HEK293T (cell line): ENCODE measurements at regions not wholly inside any gene's neighbourhood (a gene's known extent, or its start where the extent isn't known, plus 50 kb on each side); places are given as distances from the start of the nearest gene placed in this dataset.

Experiments used
- CTCF ChIA-PET: fragments of 350-600 bp; formaldehyde crosslinking; extraction: SDS; loops from one replicate; lab custom pipeline; 2021; ENCODE audit warnings: antibody characterized with exemption, inconsistent platforms; lab: Yijun Ruan, JAX
- POLR2A ChIA-PET: fragments of 350-600 bp; formaldehyde crosslinking; extraction: SDS; loops from one replicate; lab custom pipeline; 2020; ENCODE audit warnings: antibody characterized with exemption, inconsistent platforms; lab: Yijun Ruan, JAX
- DNase-seq: peaks from one replicate; pipeline ENCODE4 v3.0.0; 2012; ENCODE audit warnings: mixed read lengths; ENCODE audit errors: extremely low spot score
- ARNT ChIP-seq: fragments of 450-650 bp; IDR thresholded peaks from 2 replicates; pipeline ENCODE4 v1.6.1; 2017; ENCODE audit warnings: mild to moderate bottlenecking
- BHLHE40 ChIP-seq: fragments of 450-650 bp; IDR thresholded peaks from 2 replicates; pipeline ENCODE4 v1.6.1; 2016; ENCODE audit warnings: mild to moderate bottlenecking, moderate library complexity, borderline replicate concordance
- CTBP1 ChIP-seq: fragments of 450-650 bp; IDR thresholded peaks from 2 replicates; pipeline ENCODE4 v1.6.1; 2016; ENCODE audit warnings: borderline replicate concordance
- ELF4 ChIP-seq: fragments of 450-650 bp; IDR thresholded peaks from 2 replicates; pipeline ENCODE4 v1.6.1; 2017; ENCODE audit warnings: antibody characterized with exemption
- FOXA1 ChIP-seq: fragments of 450-650 bp; IDR thresholded peaks from 2 replicates; pipeline ENCODE4 v1.6.1; 2016; ENCODE audit warnings: mild to moderate bottlenecking
- FOXK2 ChIP-seq: fragments of 450-650 bp; IDR thresholded peaks from 2 replicates; pipeline ENCODE4 v1.6.1; 2016; ENCODE audit warnings: mild to moderate bottlenecking
- FOXM1 ChIP-seq: fragments of 450-650 bp; IDR thresholded peaks from 2 replicates; pipeline ENCODE4 v1.6.1; 2017; ENCODE audit warnings: mild to moderate bottlenecking, borderline replicate concordance
- HDGF ChIP-seq: fragments of 450-650 bp; IDR thresholded peaks from 2 replicates; pipeline ENCODE4 v1.6.1; 2017; ENCODE audit warnings: antibody characterized with exemption, borderline replicate concordance
- L3MBTL2 ChIP-seq: fragments of 450-650 bp; conservative IDR thresholded peaks from 2 replicates; pipeline ENCODE4 v1.6.1; 2016; ENCODE audit warnings: mild to moderate bottlenecking
- LEF1 ChIP-seq: fragments of 450-650 bp; IDR thresholded peaks from 2 replicates; pipeline ENCODE4 v1.6.1; 2017; ENCODE audit warnings: mild to moderate bottlenecking, borderline replicate concordance
- NFRKB ChIP-seq: fragments of 450-650 bp; IDR thresholded peaks from 2 replicates; pipeline ENCODE4 v1.6.1; 2016; ENCODE audit warnings: mild to moderate bottlenecking, moderate library complexity
- PKNOX1 ChIP-seq: fragments of 450-650 bp; IDR thresholded peaks from 2 replicates; pipeline ENCODE4 v1.6.1; 2016
- SP1 ChIP-seq: fragments of 450-650 bp; IDR thresholded peaks from 2 replicates; pipeline ENCODE4 v1.6.1; 2017
- SUZ12 ChIP-seq: fragments of 450-650 bp; IDR thresholded peaks from 2 replicates; pipeline ENCODE4 v1.6.1; 2016; ENCODE audit warnings: mild to moderate bottlenecking
- TARDBP ChIP-seq: fragments of 450-650 bp; IDR thresholded peaks from 2 replicates; pipeline ENCODE4 v1.6.1; 2016
- ZNF384 ChIP-seq: fragments of 450-650 bp; IDR thresholded peaks from 2 replicates; pipeline ENCODE4 v1.6.1; 2016

GRCh38 chr4:148926276-148927260 is 484.4 kb upstream of the NR3C2 start:
- ChIA-PET CTCF (no interaction called here), POLR2A (no interaction called here)
- no peak for DNase-seq
- no peak for TF ChIP-seq CTBP1

- CTCF ChIA-PET = no interaction called here
- TF ChIP-seq TARDBP (no peak), ARNT (no peak), LEF1 (no peak), FOXK2 (no peak), BHLHE40 (no peak), FOXA1 (no peak), SUZ12 (no peak), PKNOX1 (no peak), CTBP1 (no peak), NFRKB (no peak)
- POLR2A ChIA-PET = no interaction called here
- no peak for DNase-seq
These were observed 481.7 kb upstream of the NR3C2 start for GRCh38 chr4:148923881-148924280.

GRCh38 chr4:148922497-148922896 is 480.3 kb upstream of the NR3C2 start:
- no peak for DNase-seq
- CTCF ChIA-PET = no interaction called here
- no peak for TF ChIP-seq ZNF384
- TF ChIP-seq ELF4 = no peak
- TF ChIP-seq SUZ12 = no peak
- no peak for TF ChIP-seq PKNOX1
- no peak for TF ChIP-seq HDGF
- TF ChIP-seq SP1 = no peak
- TF ChIP-seq L3MBTL2 = no peak
- TF ChIP-seq NFRKB = no peak
- TF ChIP-seq FOXM1 = no peak
- no peak for TF ChIP-seq ARNT
- TF ChIP-seq LEF1 = no peak
- no peak for TF ChIP-seq FOXK2
- no peak for TF ChIP-seq BHLHE40
- no peak for TF ChIP-seq FOXA1
- no peak for TF ChIP-seq TARDBP
- no peak for TF ChIP-seq CTBP1
- POLR2A ChIA-PET = no interaction called here

- POLR2A ChIA-PET = no interaction called here
- TF ChIP-seq ELF4 = no peak
- TF ChIP-seq SP1 = no peak
- no peak for TF ChIP-seq PKNOX1
- no peak for TF ChIP-seq TARDBP
- TF ChIP-seq NFRKB = no peak
- TF ChIP-seq LEF1 = no peak
- no peak for TF ChIP-seq BHLHE40
- no peak for TF ChIP-seq ZNF384
- no peak for TF ChIP-seq L3MBTL2
- TF ChIP-seq FOXK2 = no peak
- no peak for TF ChIP-seq HDGF
- DNase-seq = no peak
- CTCF ChIA-PET = no interaction called here
These were observed 472.5 kb upstream of the NR3C2 start for GRCh38 chr4:148914734-148915133.

- TF ChIP-seq LEF1 (no peak), SP1 (no peak), FOXA1 (no peak), PKNOX1 (no peak), FOXM1 (no peak), NFRKB (no peak), SUZ12 (no peak), TARDBP (no peak), ARNT (no peak), ELF4 (no peak), HDGF (no peak), BHLHE40 (no peak), CTBP1 (no peak), L3MBTL2 (no peak), FOXK2 (no peak), ZNF384 (no peak)
- ChIA-PET CTCF (no interaction called here), POLR2A (no interaction called here)
- DNase-seq = no peak
These were observed 472.1 kb upstream of the NR3C2 start for GRCh38 chr4:148914301-148914700.

GRCh38 chr4:148903388-148903787 is 461.2 kb upstream of the NR3C2 start:
- TF ChIP-seq BHLHE40 = no peak
- TF ChIP-seq ARNT = no peak
- ChIA-PET CTCF (no interaction called here), POLR2A (no interaction called here)
- no peak for DNase-seq
